ENCODE measurements at regions not wholly inside any gene's neighbourhood (a gene's known extent, or its start where the extent isn't known, plus 50 kb on each side); places are given as distances from the start of the nearest gene placed in this dataset.

DNA sequence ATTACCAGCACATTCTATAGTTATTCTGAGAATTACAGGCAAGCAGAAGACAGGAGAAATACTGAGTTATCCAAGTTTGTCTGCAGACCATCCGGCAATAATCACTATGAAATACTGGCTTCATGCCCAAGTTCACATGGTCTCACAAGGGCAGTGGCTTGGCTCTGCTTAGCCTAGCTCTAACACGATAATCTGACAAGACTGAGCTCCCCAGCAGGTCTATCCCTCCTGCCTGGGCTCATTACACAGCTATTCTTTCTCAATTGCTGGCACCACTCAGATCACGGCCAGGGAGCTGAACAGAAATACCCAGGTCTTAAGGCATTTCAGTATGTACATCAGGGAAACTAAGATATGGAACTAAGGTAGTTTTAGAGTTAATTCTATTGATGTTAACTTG, 361.6 kb upstream of the PCDH20 start:
- TF ChIP-seq FOXK2 (IDR thresholded peaks at IDR 0.05) (no peak), HDGF (IDR thresholded peaks at IDR 0.05; ENCODE audit: borderline replicate concordance) (no peak), SP1 (IDR thresholded peaks at IDR 0.05) (no peak), FOXM1 (IDR thresholded peaks at IDR 0.05; ENCODE audit: borderline replicate concordance) (no peak), BHLHE40 (IDR thresholded peaks at IDR 0.05; ENCODE audit: borderline replicate concordance) (no peak), ARNT (IDR thresholded peaks at IDR 0.05) (no peak), ZNF384 (IDR thresholded peaks at IDR 0.05) (no peak), FOXA1 (IDR thresholded peaks at IDR 0.05) (no peak), NFRKB (IDR thresholded peaks at IDR 0.05) (no peak), L3MBTL2 (conservative IDR thresholded peaks at IDR 0.05) (no peak), CTBP1 (IDR thresholded peaks at IDR 0.05; ENCODE audit: borderline replicate concordance) (no peak), ELF4 (IDR thresholded peaks at IDR 0.05) (no peak), SUZ12 (IDR thresholded peaks at IDR 0.05) (no peak)
- TF ChIP-seq, protein P1, sequence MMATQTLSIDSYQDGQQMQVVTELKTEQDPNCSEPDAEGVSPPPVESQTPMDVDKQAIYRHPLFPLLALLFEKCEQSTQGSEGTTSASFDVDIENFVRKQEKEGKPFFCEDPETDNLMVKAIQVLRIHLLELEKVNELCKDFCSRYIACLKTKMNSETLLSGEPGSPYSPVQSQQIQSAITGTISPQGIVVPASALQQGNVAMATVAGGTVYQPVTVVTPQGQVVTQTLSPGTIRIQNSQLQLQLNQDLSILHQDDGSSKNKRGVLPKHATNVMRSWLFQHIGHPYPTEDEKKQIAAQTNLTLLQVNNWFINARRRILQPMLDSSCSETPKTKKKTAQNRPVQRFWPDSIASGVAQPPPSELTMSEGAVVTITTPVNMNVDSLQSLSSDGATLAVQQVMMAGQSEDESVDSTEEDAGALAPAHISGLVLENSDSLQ (IDR thresholded peaks at IDR 0.05) = no peak

Data from HEK293T (cell line).